Activated CD4-positive, alpha-beta memory T cell treated with anti-CD3 and anti-CD28 coated beads, Interleukin-2, amount 10 ng/mL, durations not matched to agents 7 days and 5 days (primary cell): ENCODE measurements at regions not wholly inside any gene's neighbourhood (a gene's known extent, or its start where the extent isn't known, plus 50 kb on each side); places are given as distances from the start of the nearest gene placed in this dataset.

ENCODE experiments used
- CTCF ChIA-PET: fragments of 350-600 bp; sonication (Branson Sonifier 250); formaldehyde crosslinking; loops from one replicate; lab custom pipeline; 2021; ENCODE audit warnings: antibody characterized with exemption, inconsistent platforms; lab: Charles Lee
- POLR2A ChIA-PET: fragments of 350-600 bp; sonication (Branson Sonifier 250); formaldehyde crosslinking; loops from one replicate; lab custom pipeline; 2021; ENCODE audit warnings: antibody characterized with exemption; lab: Charles Lee
- DNase-seq: peaks from one replicate; pipeline ENCODE4 v3.0.0-alpha.2; 2020
- H3K27ac Mint-ChIP-seq: one replicate; pipeline ENCODE4 v1.8.0; 2021; ENCODE audit warnings: mild to moderate bottlenecking, mixed read lengths
- H3K27me3 Mint-ChIP-seq: one replicate; pipeline ENCODE4 v1.8.0; 2021; ENCODE audit warnings: mixed read lengths
- H3K36me3 Mint-ChIP-seq: one replicate; pipeline ENCODE4 v1.8.0; 2021; ENCODE audit warnings: low read depth, mixed read lengths
- H3K4me1 Mint-ChIP-seq: one replicate; pipeline ENCODE4 v1.8.0; 2021; ENCODE audit warnings: mixed read lengths
- H3K4me3 Mint-ChIP-seq: one replicate; pipeline ENCODE4 v1.8.0; 2021; ENCODE audit warnings: mild to moderate bottlenecking, mixed read lengths
- H3K9me3 Mint-ChIP-seq: one replicate; pipeline ENCODE4 v1.8.0; 2021; ENCODE audit warnings: mixed read lengths

GRCh38 chr20:39799366-39799965 is 837.3 kb downstream of the DHX35 start:
- ChIA-PET CTCF (no interaction called here), POLR2A (no interaction called here)
- H3K9me3 Mint-ChIP-seq, result no peaks in the 10 kb centered on the region
- H3K4me1 Mint-ChIP-seq, result no peaks in the 10 kb centered on the region
- no peak for DNase-seq
- no peaks in the 10 kb centered on the region for H3K36me3 Mint-ChIP-seq
- no peaks in the 10 kb centered on the region for H3K27me3 Mint-ChIP-seq
- H3K27ac Mint-ChIP-seq, result no peak overlapping the region
- H3K4me3 Mint-ChIP-seq, result no peak overlapping the region

- ChIA-PET POLR2A (no interaction called here), CTCF (no interaction called here)
- Mint-ChIP-seq H3K9me3 (no peaks in the 10 kb centered on the region), H3K36me3 (no peaks in the 10 kb centered on the region), H3K27ac (no peak overlapping the region), H3K27me3 (no peaks in the 10 kb centered on the region), H3K4me3 (no peak overlapping the region), H3K4me1 (no peaks in the 10 kb centered on the region)
- no peak for DNase-seq
Measured at GRCh38 chr20:39795401-39796272, 833.5 kb downstream of the DHX35 start.

GRCh38 chr20:39792334-39792733 is 830.2 kb downstream of the DHX35 start:
- no peak for DNase-seq
- H3K36me3 Mint-ChIP-seq, result no peaks in the 10 kb centered on the region
- H3K4me1 Mint-ChIP-seq, result no peaks in the 10 kb centered on the region
- CTCF ChIA-PET, result no interaction called here
- no peak overlapping the region for H3K27ac Mint-ChIP-seq
- H3K4me3 Mint-ChIP-seq, result no peak overlapping the region
- no peaks in the 10 kb centered on the region for H3K27me3 Mint-ChIP-seq
- no peaks in the 10 kb centered on the region for H3K9me3 Mint-ChIP-seq
- POLR2A ChIA-PET, result no interaction called here

GRCh38 chr20:39789411-39789810 is 827.3 kb downstream of the DHX35 start:
- no peak overlapping the region for H3K4me3 Mint-ChIP-seq

GRCh38 chr20:39785252-39785917 is 823.2 kb downstream of the DHX35 start:
- Mint-ChIP-seq H3K4me3 (no peak overlapping the region), H3K27me3 (no peaks in the 10 kb centered on the region)
- CTCF ChIA-PET, result no interaction called here

More at GRCh38 chr20:39789411-39789810, 827.3 kb downstream of the DHX35 start:
- Mint-ChIP-seq H3K4me1 (no peaks in the 10 kb centered on the region), H3K27ac (no peak overlapping the region), H3K27me3 (no peaks in the 10 kb centered on the region), H3K36me3 (no peaks in the 10 kb centered on the region), H3K9me3 (no peaks in the 10 kb centered on the region)
- POLR2A ChIA-PET, result no interaction called here
- CTCF ChIA-PET, result no interaction called here
- DNase-seq, result no peak

GRCh38 chr20:39784693-39785092 is 822.5 kb downstream of the DHX35 start:
- H3K27ac Mint-ChIP-seq, result no peak overlapping the region
- H3K9me3 Mint-ChIP-seq, result no peaks in the 10 kb centered on the region
- ChIA-PET POLR2A (no interaction called here), CTCF (no interaction called here)
- H3K27me3 Mint-ChIP-seq, result no peaks in the 10 kb centered on the region
- H3K36me3 Mint-ChIP-seq, result no peaks in the 10 kb centered on the region
- no peak for DNase-seq
- H3K4me3 Mint-ChIP-seq, result no peak overlapping the region
- H3K4me1 Mint-ChIP-seq, result no peaks in the 10 kb centered on the region

More at GRCh38 chr20:39785252-39785917, 823.2 kb downstream of the DHX35 start:
- Mint-ChIP-seq H3K9me3 (no peaks in the 10 kb centered on the region), H3K27ac (no peak overlapping the region), H3K4me1 (no peaks in the 10 kb centered on the region), H3K36me3 (no peaks in the 10 kb centered on the region)
- POLR2A ChIA-PET, result no interaction called here
- DNase-seq, result no peak

GRCh38 chr20:39778847-39779604 is 816.9 kb downstream of the DHX35 start:
- Mint-ChIP-seq H3K4me1 (no peaks in the 10 kb centered on the region), H3K36me3 (no peaks in the 10 kb centered on the region), H3K27ac (no peak overlapping the region), H3K4me3 (no peak overlapping the region), H3K9me3 (no peaks in the 10 kb centered on the region), H3K27me3 (no peaks in the 10 kb centered on the region)
- POLR2A ChIA-PET, result no interaction called here
- DNase-seq, result no peak
- CTCF ChIA-PET, result no interaction called here

- H3K36me3 Mint-ChIP-seq, result no peaks in the 10 kb centered on the region
- no peak overlapping the region for H3K27ac Mint-ChIP-seq
- no peaks in the 10 kb centered on the region for H3K4me1 Mint-ChIP-seq
- ChIA-PET POLR2A (no interaction called here), CTCF (no interaction called here)
- H3K4me3 Mint-ChIP-seq, result no peak overlapping the region
- no peaks in the 10 kb centered on the region for H3K9me3 Mint-ChIP-seq
- no peaks in the 10 kb centered on the region for H3K27me3 Mint-ChIP-seq
- no peak for DNase-seq
Measured at GRCh38 chr20:39778431-39778830, 816.3 kb downstream of the DHX35 start.

- ChIA-PET CTCF (no interaction called here), POLR2A (no interaction called here)
- DNase-seq, result no peak
- no peaks in the 10 kb centered on the region for H3K9me3 Mint-ChIP-seq
- H3K4me3 Mint-ChIP-seq, result no peak overlapping the region
- no peaks in the 10 kb centered on the region for H3K27me3 Mint-ChIP-seq
- no peaks in the 10 kb centered on the region for H3K36me3 Mint-ChIP-seq
- no peak overlapping the region for H3K27ac Mint-ChIP-seq
- no peaks in the 10 kb centered on the region for H3K4me1 Mint-ChIP-seq
Measured at GRCh38 chr20:39777610-39778009, 815.5 kb downstream of the DHX35 start.

GRCh38 chr20:39775110-39775509 is 813.0 kb downstream of the DHX35 start:
- ChIA-PET CTCF (no interaction called here), POLR2A (no interaction called here)
- Mint-ChIP-seq H3K36me3 (no peaks in the 10 kb centered on the region), H3K27me3 (no peaks in the 10 kb centered on the region), H3K9me3 (no peaks in the 10 kb centered on the region), H3K27ac (no peak overlapping the region), H3K4me3 (no peak overlapping the region), H3K4me1 (no peaks in the 10 kb centered on the region)
- no peak for DNase-seq

- Mint-ChIP-seq H3K27me3 (no peaks in the 10 kb centered on the region), H3K9me3 (no peaks in the 10 kb centered on the region), H3K4me1 (no peaks in the 10 kb centered on the region), H3K4me3 (no peak overlapping the region), H3K36me3 (no peaks in the 10 kb centered on the region), H3K27ac (no peak overlapping the region)
- ChIA-PET POLR2A (no interaction called here), CTCF (no interaction called here)
- no peak for DNase-seq
Measured at GRCh38 chr20:39773380-39774000, 811.3 kb downstream of the DHX35 start.

GRCh38 chr20:39767352-39767751 is 805.2 kb downstream of the DHX35 start:
- no peak for DNase-seq
- POLR2A ChIA-PET, result no interaction called here
- H3K4me3 Mint-ChIP-seq, result no peak overlapping the region
- no peaks in the 10 kb centered on the region for H3K9me3 Mint-ChIP-seq
- no peak overlapping the region for H3K27ac Mint-ChIP-seq
- H3K27me3 Mint-ChIP-seq, result no peaks in the 10 kb centered on the region
- CTCF ChIA-PET, result no interaction called here
- H3K36me3 Mint-ChIP-seq, result no peaks in the 10 kb centered on the region
- H3K4me1 Mint-ChIP-seq, result no peaks in the 10 kb centered on the region

- Mint-ChIP-seq H3K27ac (no peak overlapping the region), H3K4me1 (no peaks in the 10 kb centered on the region), H3K27me3 (no peaks in the 10 kb centered on the region), H3K4me3 (no peak overlapping the region), H3K9me3 (no peaks in the 10 kb centered on the region), H3K36me3 (no peaks in the 10 kb centered on the region)
- no peak for DNase-seq
- ChIA-PET CTCF (no interaction called here), POLR2A (no interaction called here)
Measured at GRCh38 chr20:39766333-39766732, 804.2 kb downstream of the DHX35 start.
